ENCODE measurements at regions not wholly inside any gene's neighbourhood (a gene's known extent, or its start where the extent isn't known, plus 50 kb on each side); places are given as distances from the start of the nearest gene placed in this dataset.

GRCh38 chr7:149624419-149625339, 127.1 kb upstream of the ZNF746 start:
- TF ChIP-seq CTCF (IDR thresholded peaks at IDR 0.05) (peak; percentile 85 to 100 (median 89)), POLR2A (IDR thresholded peaks at IDR 0.05) (peak in 1 of 2 donors; percentile 41)

Data from vagina (tissue), 2 donors.